H1 (cell line): ENCODE measurements at regions not wholly inside any gene's neighbourhood (a gene's known extent, or its start where the extent isn't known, plus 50 kb on each side); places are given as distances from the start of the nearest gene placed in this dataset.

Experiments used
- CTCF ChIA-PET: fragments of 300-600 bp; sonication (Branson Sonifier 250); formaldehyde crosslinking; loops from one replicate; lab custom pipeline; 2021; ENCODE audit not compliant: partially characterized antibody; lab: Charles Lee
- POLR2A ChIA-PET: fragments of 300-600 bp; sonication (Branson Sonifier 250); formaldehyde crosslinking; loops from one replicate; lab custom pipeline; 2021; ENCODE audit warnings: inconsistent platforms; ENCODE audit not compliant: partially characterized antibody; lab: Charles Lee
- DNase-seq, 2 experiments: peaks; one replicate each; pipeline versions ENCODE4 v3.0.0 to v3.0.0-alpha.2; 2010 to 2022; ENCODE audit warnings: low spot score in 2 of 2, low read depth in 1 of 2, mixed read lengths in 1 of 2
- FAIRE-seq: peaks from 2 replicates; lab custom pipeline; 2011; peaks lifted over from hg19 to GRCh38; lab: Jason Lieb, UNC
- H2AFZ ChIP-seq: 2 replicates; pipeline ENCODE4 v1.8.1; 2012; ENCODE audit warnings: low read length, inconsistent platforms
- H2AK5ac ChIP-seq: 2 replicates; pipeline ENCODE4 v1.6.1; 2013; ENCODE audit warnings: low read depth, low read length
- H2BK120ac ChIP-seq: replicated peaks from 2 replicates; pipeline ENCODE3; 2013; ENCODE audit warnings: low read depth, low read length, inconsistent platforms
- H2BK12ac ChIP-seq: 2 replicates; pipeline ENCODE4 v1.6.1; 2013; ENCODE audit warnings: low read depth, low read length
- H2BK15ac ChIP-seq: 2 replicates; pipeline ENCODE4 v1.6.1; 2013; ENCODE audit warnings: low read length
- H2BK20ac ChIP-seq: 2 replicates; pipeline ENCODE4 v1.6.1; 2013; ENCODE audit warnings: low read length
- H2BK5ac ChIP-seq: 2 replicates; pipeline ENCODE4 v1.6.1; 2013; ENCODE audit warnings: low read depth, low read length
- H3K14ac ChIP-seq: 2 replicates; pipeline ENCODE4 v1.6.1; 2013; ENCODE audit warnings: inconsistent platforms; ENCODE audit not compliant: insufficient read length
- H3K18ac ChIP-seq: 2 replicates; pipeline ENCODE4 v1.6.1; 2013; ENCODE audit warnings: low read length; ENCODE audit errors: extremely low read depth
- H3K23ac ChIP-seq: 2 replicates; pipeline ENCODE4 v1.6.1; 2013; ENCODE audit warnings: inconsistent platforms; ENCODE audit not compliant: insufficient read length
- H3K23me2 ChIP-seq: 2 replicates; pipeline ENCODE4 v1.6.1; 2013; ENCODE audit warnings: low read depth, low read length
- H3K27ac ChIP-seq: 2 replicates; pipeline ENCODE4 v1.6.1; 2011; ENCODE audit warnings: low read depth, low read length, inconsistent platforms
- H3K27me3 ChIP-seq, 4 experiments: replicated peaks in 1 of 4; 1 replicate in 1 of 4; 2 replicates in 3 of 4; pipeline versions ENCODE4 v1.6.1 to v1.8.1; 2011 to 2013; ENCODE audit warnings: low read length in 3 of 4, mild to moderate bottlenecking in 3 of 4, inconsistent platforms in 2 of 4, mixed read lengths in 2 of 4, moderate library complexity in 1 of 4; ENCODE audit not compliant: control insufficient read depth in 3 of 4, insufficient read depth in 3 of 4; ENCODE audit errors: extremely low read depth in 1 of 4
- H3K36me3 ChIP-seq, 4 experiments: 2 replicates each; pipeline versions ENCODE4 v1.6.1 to v1.8.1; 2011 to 2013; ENCODE audit warnings: mild to moderate bottlenecking in 4 of 4, low read length in 3 of 4, moderate library complexity in 2 of 4, control low read depth in 1 of 4, inconsistent platforms in 1 of 4; ENCODE audit not compliant: insufficient read depth in 4 of 4, control insufficient read depth in 2 of 4
- H3K4ac ChIP-seq: replicated peaks from 2 replicates; pipeline ENCODE3; 2013; ENCODE audit warnings: low read length, low read depth, mixed read lengths, inconsistent platforms; ENCODE audit not compliant: insufficient read length
- H3K4me1 ChIP-seq, 4 experiments: replicated peaks in 1 of 4; 1 replicate in 1 of 4; 2 replicates in 3 of 4; pipeline versions ENCODE4 v1.6.1 to v1.8.1; 2011 to 2013; ENCODE audit warnings: low read length in 3 of 4, inconsistent platforms in 2 of 4, mixed read lengths in 1 of 4; ENCODE audit not compliant: insufficient read depth in 4 of 4, control insufficient read depth in 3 of 4
- H3K4me2 ChIP-seq, 2 experiments: 2 replicates each; pipeline versions ENCODE4 v1.6.1 to v1.8.1; 2011 to 2013; ENCODE audit warnings: low read depth in 2 of 2, low read length in 2 of 2, control low read depth in 1 of 2, inconsistent platforms in 1 of 2, mild to moderate bottlenecking in 1 of 2; ENCODE audit not compliant: insufficient read depth in 1 of 2
- H3K4me3 ChIP-seq, 4 experiments: fragments of 200-600, 300-600 bp in 1 of 4; sonication (generic), shearing (Covaris generic), sonication (Bioruptor Twin) in 1 of 4; 2 replicates each; pipeline versions ENCODE4 v1.5.1 to v1.8.1; 2011 to 2016; ENCODE audit warnings: low read length in 4 of 4, low read depth in 3 of 4, control low read depth in 2 of 4, inconsistent platforms in 2 of 4, mild to moderate bottlenecking in 2 of 4, mixed read lengths in 1 of 4, moderate library complexity in 1 of 4; ENCODE audit not compliant: insufficient read depth in 2 of 4; ENCODE audit errors: extremely low read depth in 1 of 4
- H3K56ac ChIP-seq: replicated peaks from 2 replicates; pipeline ENCODE3; 2013; ENCODE audit warnings: low read depth, mild to moderate bottlenecking, mixed read lengths, low read length, inconsistent platforms; ENCODE audit not compliant: insufficient read length
- H3K79me1 ChIP-seq: 2 replicates; pipeline ENCODE4 v1.6.1; 2013; ENCODE audit warnings: low read depth, low read length, control low read depth
- H3K79me2 ChIP-seq, 2 experiments: 2 replicates each; pipeline versions ENCODE4 v1.6.1 to v1.8.1; 2012 to 2013; ENCODE audit warnings: low read length in 2 of 2, mild to moderate bottlenecking in 2 of 2, inconsistent platforms in 1 of 2; ENCODE audit not compliant: insufficient read depth in 2 of 2, control insufficient read depth in 1 of 2
- H3K9ac ChIP-seq, 4 experiments: replicated peaks in 1 of 4; 1 replicate in 1 of 4; 2 replicates in 3 of 4; pipeline versions ENCODE4 v1.6.1 to v1.8.1; 2011 to 2013; ENCODE audit warnings: low read depth in 3 of 4, low read length in 3 of 4, control low read depth in 2 of 4, mild to moderate bottlenecking in 2 of 4, moderate library complexity in 2 of 4, inconsistent platforms in 1 of 4; ENCODE audit errors: extremely low read depth in 1 of 4
- H3K9me3 ChIP-seq, 2 experiments: 2 replicates each; pipeline versions ENCODE4 v1.6.1 to v1.8.1; 2012 to 2013; ENCODE audit warnings: mild to moderate bottlenecking in 2 of 2, moderate library complexity in 2 of 2, control low read depth in 1 of 2, inconsistent platforms in 1 of 2, low read depth in 1 of 2, low read length in 1 of 2, mixed read lengths in 1 of 2; ENCODE audit not compliant: insufficient read depth in 2 of 2
- H4K20me1 ChIP-seq, 2 experiments: replicated peaks in 1 of 2; 2 replicates each; pipeline versions ENCODE3 to v1.8.1; 2011 to 2013; ENCODE audit warnings: inconsistent platforms in 2 of 2, low read length in 2 of 2, mild to moderate bottlenecking in 1 of 2; ENCODE audit not compliant: insufficient read depth in 2 of 2, control insufficient read depth in 1 of 2
- H4K5ac ChIP-seq: 2 replicates; pipeline ENCODE4 v1.6.1; 2013; ENCODE audit warnings: low read length, low read depth, mixed read lengths, inconsistent platforms; ENCODE audit not compliant: insufficient read length
- H4K8ac ChIP-seq: 2 replicates; pipeline ENCODE4 v1.8.0; 2013; ENCODE audit warnings: mild to moderate bottlenecking, moderate library complexity, low read length, inconsistent platforms; ENCODE audit not compliant: insufficient read depth; ENCODE audit errors: extremely low read depth
- H4K91ac ChIP-seq: replicated peaks from 2 replicates; pipeline ENCODE3; 2013; ENCODE audit warnings: low read length, mixed read lengths, inconsistent platforms; ENCODE audit not compliant: insufficient read length
- CTBP2 ChIP-seq: IDR thresholded peaks from 2 replicates; pipeline ENCODE4 v1.7.0; 2011; ENCODE audit warnings: borderline replicate concordance, mild to moderate bottlenecking, moderate library complexity, mixed read lengths, low read length; ENCODE audit not compliant: insufficient read depth, insufficient read length
- EP300 ChIP-seq, 2 experiments: IDR thresholded peaks; 1 replicate in 1 of 2; 2 replicates in 1 of 2; pipeline ENCODE4 v1.6.1; 2011 to 2012; ENCODE audit warnings: low read depth in 2 of 2, low read length in 2 of 2, mild to moderate bottlenecking in 2 of 2, borderline replicate concordance in 1 of 2, inconsistent platforms in 1 of 2, moderate library complexity in 1 of 2
- FOSL1 ChIP-seq: IDR thresholded peaks from 2 replicates; pipeline ENCODE4 v1.6.1; 2011; ENCODE audit warnings: mild to moderate bottlenecking, low read depth, low read length, moderate library complexity; ENCODE audit not compliant: insufficient read depth
- KDM4A ChIP-seq: IDR thresholded peaks from one replicate; pipeline ENCODE4 v1.7.1; 2012; ENCODE audit warnings: low read depth, mild to moderate bottlenecking, moderate library complexity, low read length, inconsistent platforms; ENCODE audit not compliant: severe bottlenecking
- KDM5A ChIP-seq: fragments of 200-600 bp; IDR thresholded peaks from 2 replicates; pipeline ENCODE4 v1.7.1; 2012; ENCODE audit warnings: mild to moderate bottlenecking, low read length, inconsistent platforms, mixed read lengths
- MAFK ChIP-seq: IDR thresholded peaks from 2 replicates; pipeline ENCODE4 v1.6.1; 2012; ENCODE audit warnings: low read depth, mild to moderate bottlenecking, improper control_type of control experiment, low read length
- MAX ChIP-seq: IDR thresholded peaks from 2 replicates; pipeline ENCODE4 v1.6.1; 2012; ENCODE audit warnings: inconsistent platforms
- POLR2A ChIP-seq, 2 experiments: IDR thresholded peaks; 1 replicate in 1 of 2; 2 replicates in 1 of 2; pipeline ENCODE4 v1.6.1; 2011; ENCODE audit warnings: low read depth in 2 of 2, low read length in 2 of 2, mild to moderate bottlenecking in 2 of 2; ENCODE audit errors: control extremely low read depth in 1 of 2
- RBBP5 ChIP-seq: IDR thresholded peaks from 2 replicates; pipeline ENCODE4 v1.7.1; 2012; ENCODE audit warnings: low read depth, mild to moderate bottlenecking, inconsistent platforms, low read length, moderate library complexity, borderline replicate concordance
- RFX5 ChIP-seq: IDR thresholded peaks from 2 replicates; pipeline ENCODE4 v1.6.1; 2011; ENCODE audit warnings: low read depth, low read length, improper control_type of control experiment, borderline replicate concordance
- SIRT6 ChIP-seq: IDR thresholded peaks from one replicate; pipeline ENCODE4 v1.7.1; 2012; ENCODE audit warnings: low read length, inconsistent platforms
- TCF12 ChIP-seq: IDR thresholded peaks from 2 replicates; pipeline ENCODE4 v1.6.1; 2011; ENCODE audit warnings: low read depth, mild to moderate bottlenecking, low read length
- WGBS, 2 experiments: shearing (Covaris generic) in 1 of 2; methylation state at CpG; one replicate each; pipeline versions ENCODE4 v1.1.6 to v1.1.7; 2013 to 2015; ENCODE audit warnings: low lambda C conversion rate in 2 of 2, mixed read lengths in 2 of 2, inconsistent platforms in 1 of 2, low coverage in 1 of 2, missing lambda C conversion rate in 1 of 2; ENCODE audit not compliant: insufficient replicate concordance in 2 of 2, insufficient coverage in 1 of 2, insufficient read length in 1 of 2; ENCODE audit errors: extremely low coverage in 1 of 2, missing lambda C conversion rate in 1 of 2; 5-methylcytosine and 5-hydroxymethylcytosine counted together

DNA sequence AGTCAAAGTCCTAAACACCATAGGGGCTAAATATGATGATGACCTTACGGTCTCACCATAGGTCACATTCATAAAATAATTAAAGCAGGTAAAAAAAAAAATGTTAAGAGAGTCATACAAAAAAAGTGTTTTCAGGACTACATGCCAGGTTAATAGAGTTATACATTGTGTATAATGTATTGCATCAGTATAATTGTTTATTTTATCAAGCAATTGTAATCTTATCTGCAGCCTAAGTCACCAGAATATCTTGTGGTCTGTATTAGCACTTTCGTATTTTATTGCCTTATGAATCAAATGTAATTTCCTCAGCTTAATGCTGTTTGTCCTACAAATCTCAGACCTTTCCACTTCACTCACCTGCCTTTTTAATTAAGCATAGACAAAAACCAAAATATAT is 972.9 kb upstream of the PCDH20 start:
- Histone ChIP-seq H3K9ac (no peak overlapping the region), H3K23ac (no peak overlapping the region), H3K23me2 (no peaks in the 10 kb centered on the region), H3K79me2 (no peaks in the 10 kb centered on the region), H2BK120ac (no peak overlapping the region), H4K20me1 (no peaks in the 10 kb centered on the region), H3K4ac (no peak overlapping the region), H3K4me2 (no peak overlapping the region), H3K36me3 (no peaks in the 10 kb centered on the region), H2BK20ac (no peak overlapping the region), H3K27ac (no peak overlapping the region), H4K91ac (no peak overlapping the region), H3K4me3 (no peak overlapping the region), H4K5ac (no peak overlapping the region), H3K4me1 (no peaks in the 10 kb centered on the region), H4K8ac (no peak overlapping the region), H3K79me1 (no peaks in the 10 kb centered on the region), H2AK5ac (no peak overlapping the region), H3K14ac (no peak overlapping the region), H3K56ac (no peak overlapping the region), H2BK5ac (no peak overlapping the region), H3K18ac (no peak overlapping the region), H2BK15ac (no peak overlapping the region), H2BK12ac (no peak overlapping the region), H3K27me3 (no peaks in the 10 kb centered on the region), H3K9me3 (no peaks in the 10 kb centered on the region), H2AFZ (no peak overlapping the region)
- CTCF ChIA-PET: interaction anchor here (0.6 kb wide), 2 partner anchors 1088 to 1129 kb away, joined by 3 to 5 read pairs; no protein-coding TSS in a partner anchor
- TF ChIP-seq KDM5A (no peak), TCF12 (no peak), SIRT6 (no peak), FOSL1 (no peak), KDM4A (no peak), POLR2A (IDR thresholded peaks at IDR 0.05; ENCODE audit: control extremely low read depth in 1 of 2, low read depth in 2 of 2, low read length in 2 of 2) (no peak), MAFK (no peak), EP300 (IDR thresholded peaks at IDR 0.05; ENCODE audit: borderline replicate concordance in 1 of 2, low read depth in 2 of 2, low read length in 2 of 2) (no peak), MAX (no peak), CTBP2 (no peak), RFX5 (no peak), RBBP5 (no peak)
- POLR2A ChIA-PET: no interaction called here
- WGBS, 2 experiments: 94% methylated on average over 2 of the region's 2 CpGs; no CpG with 5 or more reads in 1 of the 2 experiments
- no peak for FAIRE-seq
- no peak for DNase-seq
